ENCODE measurements at regions not wholly inside any gene's neighbourhood (a gene's known extent, or its start where the extent isn't known, plus 50 kb on each side); places are given as distances from the start of the nearest gene placed in this dataset.
A peak's percentile ranks its signal among the peaks of the same experiment; 100 is the strongest.

DNA sequence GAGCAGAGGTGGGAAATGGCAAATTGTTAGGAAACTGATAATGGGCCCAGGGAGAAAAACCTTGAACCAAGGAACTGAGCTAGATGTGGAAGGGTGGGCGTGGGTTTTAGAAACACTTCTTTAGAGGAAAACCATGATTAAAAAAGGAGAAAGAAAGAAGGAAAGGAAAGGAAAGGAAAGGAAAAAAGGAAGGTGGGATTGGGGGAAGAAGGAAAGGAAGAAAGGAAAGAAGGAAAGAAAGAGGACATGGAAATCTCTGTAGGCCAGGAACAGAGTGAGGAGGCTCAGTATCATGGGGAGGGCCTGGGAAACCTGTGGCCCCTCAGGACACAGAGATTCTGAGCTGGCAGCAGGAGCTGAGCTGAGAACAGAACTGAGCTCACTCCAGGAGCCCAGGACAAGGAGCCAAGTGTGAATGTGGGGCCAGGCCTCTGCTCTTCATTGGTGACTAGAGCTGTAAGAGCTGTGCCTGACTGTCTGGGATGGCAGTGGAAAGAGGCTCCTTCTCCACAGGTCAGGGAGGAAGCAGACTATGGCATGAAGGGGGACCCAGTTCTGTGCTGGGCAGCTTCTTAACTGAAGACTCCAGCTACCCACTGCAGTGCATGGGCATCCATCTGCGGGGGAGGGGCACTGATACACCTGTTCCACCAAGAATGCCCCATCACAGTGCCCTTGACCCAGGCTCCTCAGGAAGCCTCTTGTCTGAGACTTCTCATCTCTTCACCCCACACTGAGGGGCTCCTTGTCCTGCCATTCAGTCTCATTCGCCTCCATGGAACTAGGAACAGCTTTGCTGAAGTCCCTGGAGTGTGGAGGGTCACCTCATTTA is 116.1 kb upstream of the BACH2 start:
- no peak for TF ChIP-seq EZH2phosphoT487 (IDR thresholded peaks at IDR 0.05; ENCODE audit: borderline replicate concordance)
- TF ChIP-seq, protein P1, sequence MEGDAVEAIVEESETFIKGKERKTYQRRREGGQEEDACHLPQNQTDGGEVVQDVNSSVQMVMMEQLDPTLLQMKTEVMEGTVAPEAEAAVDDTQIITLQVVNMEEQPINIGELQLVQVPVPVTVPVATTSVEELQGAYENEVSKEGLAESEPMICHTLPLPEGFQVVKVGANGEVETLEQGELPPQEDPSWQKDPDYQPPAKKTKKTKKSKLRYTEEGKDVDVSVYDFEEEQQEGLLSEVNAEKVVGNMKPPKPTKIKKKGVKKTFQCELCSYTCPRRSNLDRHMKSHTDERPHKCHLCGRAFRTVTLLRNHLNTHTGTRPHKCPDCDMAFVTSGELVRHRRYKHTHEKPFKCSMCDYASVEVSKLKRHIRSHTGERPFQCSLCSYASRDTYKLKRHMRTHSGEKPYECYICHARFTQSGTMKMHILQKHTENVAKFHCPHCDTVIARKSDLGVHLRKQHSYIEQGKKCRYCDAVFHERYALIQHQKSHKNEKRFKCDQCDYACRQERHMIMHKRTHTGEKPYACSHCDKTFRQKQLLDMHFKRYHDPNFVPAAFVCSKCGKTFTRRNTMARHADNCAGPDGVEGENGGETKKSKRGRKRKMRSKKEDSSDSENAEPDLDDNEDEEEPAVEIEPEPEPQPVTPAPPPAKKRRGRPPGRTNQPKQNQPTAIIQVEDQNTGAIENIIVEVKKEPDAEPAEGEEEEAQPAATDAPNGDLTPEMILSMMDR (conservative IDR thresholded peaks at IDR 0.05; ENCODE audit: low read length) = no peak
- Histone ChIP-seq H3K9me2 (replicated peaks; ENCODE audit: low read depth, low read length) (no peaks in the 10 kb centered on the region), H3K27me3 (ENCODE audit: insufficient read depth, low read length, poor library complexity, severe bottlenecking) (no peaks in the 10 kb centered on the region), H3K4me2 (ENCODE audit: low read depth, low read length, poor library complexity, severe bottlenecking) (peak overlapping the region; percentile 81), H3K9ac (ENCODE audit: low read depth, low read length, poor library complexity, severe bottlenecking) (peak overlapping the region; percentile 58), H2AFZ (ENCODE audit: low read length) (no peak overlapping the region), H3F3A (ENCODE audit: low read depth) (peaks cover 7% of the 10 kb centered on the region), H3K9me3 (ENCODE audit: insufficient read depth, low read depth, low read length) (no peaks in the 10 kb centered on the region), H3K4me3 (ENCODE audit: low read length, poor library complexity, severe bottlenecking) (peak overlapping the region; percentile 58), H3K79me2 (ENCODE audit: insufficient read depth, low read length) (no peaks in the 10 kb centered on the region), H3K36me3 (ENCODE audit: insufficient read depth, low read length) (no peaks in the 10 kb centered on the region), H3K4me1 (ENCODE audit: insufficient read depth, low read length, poor library complexity, severe bottlenecking) (peaks cover 48% of the 10 kb centered on the region), H4K20me1 (ENCODE audit: insufficient read depth, low read length, poor library complexity, severe bottlenecking) (no peaks in the 10 kb centered on the region)

DNA sequence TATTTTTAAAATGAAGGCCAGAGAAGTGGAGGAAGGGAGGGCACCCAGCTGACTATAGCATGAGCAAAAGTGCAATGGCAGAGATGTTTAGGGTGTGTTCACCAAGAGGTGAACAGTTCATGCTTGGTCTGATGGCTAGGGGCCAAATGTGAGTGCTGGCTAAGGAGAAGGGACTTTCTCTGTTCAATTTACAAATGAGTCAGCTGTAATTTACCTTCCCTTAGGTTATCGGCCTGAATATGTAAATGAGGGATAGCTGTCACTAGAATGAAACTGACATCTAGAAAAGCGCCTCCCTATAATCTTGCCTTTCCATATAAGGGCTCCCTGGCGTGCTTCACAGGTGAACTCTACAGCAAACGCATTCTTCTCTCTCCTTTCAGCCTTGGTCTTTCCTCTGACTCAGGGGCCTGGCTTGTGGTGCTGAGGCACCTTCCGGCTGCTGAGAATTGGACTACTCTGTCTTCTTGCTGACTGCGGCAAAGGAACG is 114.7 kb upstream of the BACH2 start:
- no peak overlapping the region for H3K9ac ChIP-seq (ENCODE audit: low read depth, low read length, poor library complexity, severe bottlenecking)
- no peaks in the 10 kb centered on the region for H3K36me3 ChIP-seq (ENCODE audit: insufficient read depth, low read length)
- no peaks in the 10 kb centered on the region for H3K9me2 ChIP-seq (replicated peaks; ENCODE audit: low read depth, low read length)
- no peaks in the 10 kb centered on the region for H3K27me3 ChIP-seq (ENCODE audit: insufficient read depth, low read length, poor library complexity, severe bottlenecking)
- peaks cover 7% of the 10 kb centered on the region for H3F3A ChIP-seq (ENCODE audit: low read depth)
- H3K4me3 ChIP-seq (ENCODE audit: low read length, poor library complexity, severe bottlenecking) = no peak overlapping the region
- TF ChIP-seq EZH2phosphoT487 (IDR thresholded peaks at IDR 0.05; ENCODE audit: borderline replicate concordance) = no peak
- TF ChIP-seq, protein P1 (conservative IDR thresholded peaks at IDR 0.05; ENCODE audit: low read length) = no peak
- no peak overlapping the region for H2AFZ ChIP-seq (ENCODE audit: low read length)
- peaks cover 45% of the 10 kb centered on the region for H3K4me1 ChIP-seq (ENCODE audit: insufficient read depth, low read length, poor library complexity, severe bottlenecking)
- no peaks in the 10 kb centered on the region for H3K9me3 ChIP-seq (ENCODE audit: insufficient read depth, low read depth, low read length)
- no peaks in the 10 kb centered on the region for H3K79me2 ChIP-seq (ENCODE audit: insufficient read depth, low read length)
- H3K4me2 ChIP-seq (ENCODE audit: low read depth, low read length, poor library complexity, severe bottlenecking) = no peak overlapping the region
- H4K20me1 ChIP-seq (ENCODE audit: insufficient read depth, low read length, poor library complexity, severe bottlenecking) = no peaks in the 10 kb centered on the region

DNA sequence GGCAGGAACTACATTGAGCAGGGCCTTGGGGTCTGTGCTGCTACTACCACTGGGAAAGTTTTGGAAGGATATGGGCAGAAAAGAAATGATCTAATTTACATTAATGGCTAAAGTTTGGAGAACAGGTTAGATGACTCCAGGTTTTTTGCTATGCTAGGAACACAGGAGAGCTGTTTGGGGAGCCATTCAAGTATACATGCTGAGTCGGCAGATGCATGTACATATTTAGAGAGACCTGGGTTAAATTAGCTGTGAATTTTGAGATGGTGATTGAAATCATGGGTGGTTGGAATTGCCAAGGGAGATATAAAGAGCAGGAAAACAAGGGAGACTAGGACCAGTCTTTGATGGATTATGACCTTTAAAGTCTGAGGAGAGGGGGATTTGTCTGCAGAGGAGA is 113.1 kb upstream of the BACH2 start:
- Histone ChIP-seq H3K27me3 (ENCODE audit: insufficient read depth, low read length, poor library complexity, severe bottlenecking) (no peaks in the 10 kb centered on the region), H3K4me1 (ENCODE audit: insufficient read depth, low read length, poor library complexity, severe bottlenecking) (peaks cover 31% of the 10 kb centered on the region), H3K9me2 (replicated peaks; ENCODE audit: low read depth, low read length) (no peaks in the 10 kb centered on the region), H4K20me1 (ENCODE audit: insufficient read depth, low read length, poor library complexity, severe bottlenecking) (no peaks in the 10 kb centered on the region), H3K4me3 (ENCODE audit: low read length, poor library complexity, severe bottlenecking) (no peak overlapping the region), H3K79me2 (ENCODE audit: insufficient read depth, low read length) (no peaks in the 10 kb centered on the region), H3K9ac (ENCODE audit: low read depth, low read length, poor library complexity, severe bottlenecking) (no peak overlapping the region), H3K9me3 (ENCODE audit: insufficient read depth, low read depth, low read length) (no peaks in the 10 kb centered on the region), H3F3A (ENCODE audit: low read depth) (peaks cover 7% of the 10 kb centered on the region), H3K4me2 (ENCODE audit: low read depth, low read length, poor library complexity, severe bottlenecking) (no peak overlapping the region), H2AFZ (ENCODE audit: low read length) (no peak overlapping the region), H3K36me3 (ENCODE audit: insufficient read depth, low read length) (no peaks in the 10 kb centered on the region)
- TF ChIP-seq, protein P1 (conservative IDR thresholded peaks at IDR 0.05; ENCODE audit: low read length) = no peak
- TF ChIP-seq EZH2phosphoT487 (IDR thresholded peaks at IDR 0.05; ENCODE audit: borderline replicate concordance) = no peak
